NCI-H82 (cell line): ENCODE measurements at regions not wholly inside any gene's neighbourhood (a gene's known extent, or its start where the extent isn't known, plus 50 kb on each side); places are given as distances from the start of the nearest gene placed in this dataset.
"Not testable (repeated sequence)": the region's sequence is repeated elsewhere in the genome, so short reads cannot be mapped to it uniquely, and the experiment has no call there.

Experiments used
- DNase-seq: peaks from one replicate; lab custom pipeline; 2025; lab: John Stamatoyannopoulos, UW

DNA sequence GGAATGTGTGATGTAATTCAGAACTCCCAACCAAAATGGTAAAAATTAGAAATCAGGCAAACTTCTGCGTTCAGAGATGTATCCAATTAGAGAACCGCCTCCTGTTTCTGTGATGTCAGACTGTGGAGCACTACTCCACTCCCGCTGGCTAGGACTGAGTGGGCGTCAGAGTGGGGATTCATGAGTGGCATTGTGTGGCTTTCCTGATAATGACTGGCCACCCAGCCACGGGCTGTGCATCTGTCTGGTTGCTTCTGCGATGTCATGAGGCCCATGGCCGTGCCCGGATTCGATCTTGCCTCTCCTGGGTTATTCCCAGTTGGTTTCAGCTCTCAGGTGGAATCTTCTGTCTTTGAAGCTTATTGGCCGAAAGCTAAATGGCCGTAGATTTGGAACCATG is 87.1 kb upstream of the KCNA1 start:
- DNase-seq, result no peak

DNA sequence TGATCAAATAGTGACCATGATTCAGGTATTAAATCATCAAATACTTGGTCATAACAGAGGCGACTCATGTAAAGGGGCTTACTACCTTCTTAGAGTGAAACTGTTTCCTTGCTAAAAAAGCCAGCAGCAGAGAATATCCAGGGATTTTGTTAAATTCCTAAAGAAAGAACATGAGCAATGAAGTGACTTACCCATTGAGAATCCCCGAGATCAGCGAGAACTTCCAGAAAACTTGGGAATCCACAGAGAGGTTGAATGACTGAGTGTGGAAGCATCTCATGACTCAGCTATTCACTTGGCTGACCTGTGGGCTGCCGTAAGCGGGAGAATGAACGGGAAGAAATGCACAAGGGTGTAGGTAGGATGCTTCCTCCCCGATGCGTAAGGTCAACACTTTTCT is 85.3 kb upstream of the KCNA1 start:
- no peak for DNase-seq

DNA sequence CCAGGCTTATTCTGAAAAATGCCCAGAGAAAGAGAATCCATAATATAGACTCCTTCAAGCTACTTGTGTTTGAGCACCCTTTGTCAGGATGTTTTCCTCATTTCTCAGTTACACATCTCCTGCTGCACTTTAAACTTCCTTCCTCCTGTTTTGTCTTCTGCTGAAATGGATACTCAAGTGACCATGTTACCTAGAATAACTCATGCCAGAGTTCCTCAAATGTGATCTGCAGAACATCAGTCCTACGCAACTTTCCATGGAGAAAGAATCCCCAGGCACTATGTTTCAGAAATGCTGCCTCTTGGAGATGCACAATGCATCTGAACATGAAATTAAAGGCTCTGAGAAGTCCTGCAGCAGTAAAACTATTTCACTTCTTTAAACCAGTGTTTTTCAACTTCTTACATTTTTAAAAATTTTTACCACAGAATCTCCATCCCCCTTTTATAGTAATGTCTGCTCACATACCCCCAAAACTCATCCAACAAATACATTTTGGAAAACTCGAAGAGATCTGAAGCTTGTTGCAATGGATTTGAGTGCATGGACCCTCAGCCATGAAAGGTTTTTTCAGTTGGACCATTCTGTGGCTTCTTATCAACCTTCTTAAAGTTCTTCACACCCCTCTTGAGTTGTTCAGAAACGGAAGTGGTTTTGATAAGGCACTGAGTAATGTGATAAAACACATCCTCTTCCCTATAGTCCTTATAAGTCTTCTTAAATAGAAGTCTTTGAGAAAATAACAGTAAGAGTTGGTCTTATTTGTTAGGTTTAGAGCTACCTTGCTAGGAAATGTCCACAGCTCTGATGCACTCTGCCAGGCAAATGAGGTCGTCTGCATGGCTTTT is 84.5 kb upstream of the KCNA1 start:
- DNase-seq, result no peak

DNA sequence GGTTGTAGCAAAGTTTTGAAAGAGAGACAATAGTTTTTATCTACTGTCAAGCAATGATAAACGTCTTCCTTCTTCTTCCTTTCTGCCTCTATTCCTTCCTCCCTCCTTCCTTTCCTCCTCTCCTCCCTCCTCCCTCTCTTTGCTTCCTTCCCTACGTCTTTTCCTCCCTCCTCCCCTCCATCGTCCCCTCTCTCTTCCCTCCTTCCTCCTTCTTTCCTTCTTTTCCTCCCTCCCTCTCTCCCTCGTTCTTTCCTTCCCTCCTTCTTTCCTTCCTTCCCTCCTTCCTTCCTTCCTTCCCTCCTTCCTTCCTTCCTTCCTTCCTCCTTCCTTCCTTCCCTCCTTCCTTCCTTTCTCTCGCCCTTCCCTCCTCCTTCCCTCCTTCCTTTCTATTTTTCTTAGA is 82.8 kb upstream of the KCNA1 start:
- no peak for DNase-seq

DNA sequence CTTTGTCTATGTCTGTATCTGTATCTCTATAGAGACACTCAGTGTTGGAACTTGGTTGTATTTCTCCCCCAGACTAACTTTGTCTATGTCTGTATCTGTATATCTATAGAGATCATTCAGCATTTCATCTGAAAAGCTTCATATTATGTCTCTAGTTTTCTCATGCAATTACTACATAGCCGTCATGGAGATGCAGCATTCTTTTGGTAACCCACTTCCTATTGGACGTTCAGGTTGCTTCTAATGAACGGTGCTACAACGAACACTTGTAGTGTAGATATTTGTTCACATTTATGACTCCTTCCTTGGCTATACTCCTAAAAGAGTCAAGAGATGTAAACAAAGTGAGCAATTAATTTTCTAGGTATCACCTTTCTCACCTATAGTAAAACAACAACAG is 81.5 kb upstream of the KCNA1 start:
- DNase-seq, result no peak

DNA sequence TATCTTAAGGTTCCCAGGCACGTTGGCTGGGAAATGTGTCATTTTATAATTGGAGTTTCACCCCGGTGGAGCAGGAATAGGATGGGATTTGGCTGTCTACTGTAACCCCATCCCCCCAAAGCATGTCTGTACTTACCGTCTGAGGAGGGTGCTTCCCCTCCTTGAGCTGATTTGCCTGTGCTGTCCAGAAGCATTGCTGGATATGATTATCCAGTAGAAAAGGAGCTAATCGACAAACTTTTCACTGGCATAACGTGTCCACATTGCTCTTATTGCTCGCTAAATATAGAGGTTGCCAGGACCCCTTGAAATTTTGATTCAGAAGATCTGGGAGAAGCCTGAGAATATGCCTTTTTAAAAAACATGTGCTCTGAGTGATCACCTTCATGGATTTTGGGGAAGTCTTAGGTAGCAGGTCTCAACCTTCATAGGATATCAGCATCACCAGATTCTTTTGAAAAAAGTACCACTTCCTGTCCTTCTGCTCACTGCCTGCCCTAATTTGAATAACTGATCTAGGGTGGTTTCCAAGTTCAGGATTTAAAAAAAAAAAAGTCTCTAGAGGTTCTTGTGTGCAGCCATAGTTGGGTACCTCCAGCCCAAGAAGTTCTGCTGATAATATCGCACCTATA is 80.4 kb upstream of the KCNA1 start:
- no peak for DNase-seq

DNA sequence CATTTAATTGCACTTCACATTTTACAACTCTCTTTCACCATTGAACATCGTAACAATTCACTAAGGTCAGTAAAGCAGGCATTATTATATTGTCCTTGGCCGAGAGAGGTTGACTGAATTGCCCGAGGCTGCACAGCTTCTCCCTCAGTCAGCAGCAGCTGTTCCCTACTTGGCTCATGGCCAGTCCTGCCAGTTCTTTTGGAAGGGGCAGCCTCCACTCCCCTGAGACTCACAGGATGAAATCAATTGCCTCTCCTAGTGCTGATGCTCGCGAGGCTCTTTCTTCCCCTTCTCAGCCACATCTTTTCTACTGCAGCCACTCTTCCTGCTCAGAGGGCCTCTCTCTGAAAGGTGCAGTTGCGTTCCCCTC is 79.9 kb upstream of the KCNA1 start:
- DNase-seq, result peak; percentile 65

DNA sequence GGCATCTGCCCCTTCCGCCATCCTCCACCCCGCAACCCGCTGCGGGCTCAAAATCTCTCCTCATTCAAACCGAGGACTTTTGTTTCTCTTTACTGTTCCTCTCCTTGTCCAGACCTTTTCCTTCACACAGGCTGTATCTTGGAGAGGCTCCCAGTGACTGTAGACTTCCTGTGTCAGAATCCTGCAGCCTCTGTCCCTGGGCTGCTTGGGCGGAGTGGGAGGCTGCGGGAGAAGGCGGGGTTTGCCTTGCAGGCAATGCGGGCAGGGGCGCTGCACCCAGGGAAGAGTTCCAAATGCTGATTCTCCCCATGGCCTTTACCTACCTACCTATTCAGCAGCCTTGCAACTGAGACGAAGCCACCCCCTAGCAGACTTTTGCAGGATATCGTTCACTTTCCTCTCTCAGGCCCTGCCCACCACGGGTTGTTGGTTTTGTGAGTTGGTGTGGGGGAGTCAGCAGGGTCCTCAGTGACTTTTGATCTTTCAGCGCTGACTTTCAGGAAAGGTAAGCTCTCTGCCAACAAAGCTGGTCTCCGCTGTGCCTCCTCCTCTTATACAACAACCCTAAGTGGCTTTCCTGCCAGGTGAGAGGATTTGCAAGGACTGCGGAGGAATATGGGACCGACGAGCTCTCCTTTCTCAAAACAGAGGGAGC is 79.0 kb upstream of the KCNA1 start:
- no peak for DNase-seq

DNA sequence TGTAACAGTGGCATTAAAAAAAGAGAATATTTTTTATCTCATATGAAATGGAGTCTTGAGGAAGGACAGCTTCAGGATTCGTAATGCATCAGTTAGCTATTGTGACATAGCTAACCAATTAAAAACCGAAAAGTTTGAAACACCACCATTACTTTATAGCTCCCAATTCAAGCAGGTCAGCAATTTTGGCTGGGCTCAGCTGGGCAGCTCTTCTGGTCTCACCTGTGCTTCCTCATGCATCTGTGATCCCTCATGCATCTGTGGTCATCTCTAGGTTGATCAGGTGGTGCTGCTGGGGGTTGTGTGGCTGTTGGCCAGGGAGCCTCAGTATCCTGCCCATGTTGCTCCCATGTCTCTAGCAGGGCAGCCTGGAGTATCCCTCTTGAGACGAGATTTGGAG is 76.7 kb upstream of the KCNA1 start:
- no peak for DNase-seq

DNA sequence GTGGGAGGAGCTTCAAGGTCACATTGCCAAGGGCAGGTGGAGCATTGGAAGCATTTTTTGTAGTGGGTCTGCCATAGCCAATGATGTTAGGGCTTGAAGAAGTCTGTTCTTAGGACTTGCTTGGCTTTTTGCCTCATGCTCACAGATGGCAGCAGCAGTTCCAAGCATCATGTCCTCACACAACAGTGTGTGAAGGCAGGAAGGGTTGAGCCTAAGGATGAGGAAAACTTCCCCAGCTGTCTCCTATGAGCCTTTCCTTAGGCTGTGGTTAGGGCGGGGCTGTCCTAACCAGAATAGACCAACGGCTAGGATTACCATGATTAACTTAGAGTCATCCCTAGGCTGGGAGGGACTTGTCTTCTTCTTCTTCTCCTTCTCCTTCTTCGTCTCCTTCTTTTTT is 76.2 kb upstream of the KCNA1 start:
- DNase-seq, result peak; percentile 32

DNA sequence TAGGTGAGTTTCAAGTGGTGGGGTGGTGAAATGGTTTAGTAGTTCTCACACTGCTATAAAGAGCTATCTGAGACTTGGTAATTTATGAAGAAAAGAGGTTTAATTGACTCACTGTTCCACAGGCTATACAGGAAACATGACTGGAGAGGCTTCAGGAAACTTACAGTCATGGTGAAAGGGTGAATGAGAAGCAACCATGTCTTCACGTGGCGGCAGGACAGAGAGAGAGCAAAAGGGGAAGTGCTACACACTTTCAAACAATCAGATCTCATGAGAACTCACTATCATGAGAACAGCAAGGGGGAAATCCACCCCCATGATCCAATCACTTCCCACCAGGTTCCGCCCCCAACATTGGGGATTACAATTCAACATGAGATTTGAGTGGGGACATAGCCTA is 67.3 kb upstream of the KCNA1 start:
- DNase-seq, result not testable (repeated sequence)

DNA sequence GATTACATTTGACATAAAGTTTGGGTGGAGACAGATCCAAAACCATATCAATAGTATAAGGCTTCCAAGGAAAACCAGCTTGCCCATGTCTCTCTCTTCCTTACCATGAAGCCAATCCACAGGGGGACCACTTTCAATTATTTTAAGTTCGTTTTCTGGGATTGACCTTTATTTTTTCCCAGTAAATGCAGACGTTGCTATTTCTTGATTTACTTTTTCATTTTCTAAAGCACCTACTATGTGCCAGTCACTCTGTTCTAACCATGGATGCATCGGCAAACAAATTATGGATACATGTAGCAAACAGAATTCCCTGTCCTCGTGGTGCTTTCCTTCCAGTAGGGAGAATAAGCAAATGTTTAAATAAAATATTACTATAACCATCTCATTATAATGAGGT is 65.8 kb upstream of the KCNA1 start:
- no peak for DNase-seq

DNA sequence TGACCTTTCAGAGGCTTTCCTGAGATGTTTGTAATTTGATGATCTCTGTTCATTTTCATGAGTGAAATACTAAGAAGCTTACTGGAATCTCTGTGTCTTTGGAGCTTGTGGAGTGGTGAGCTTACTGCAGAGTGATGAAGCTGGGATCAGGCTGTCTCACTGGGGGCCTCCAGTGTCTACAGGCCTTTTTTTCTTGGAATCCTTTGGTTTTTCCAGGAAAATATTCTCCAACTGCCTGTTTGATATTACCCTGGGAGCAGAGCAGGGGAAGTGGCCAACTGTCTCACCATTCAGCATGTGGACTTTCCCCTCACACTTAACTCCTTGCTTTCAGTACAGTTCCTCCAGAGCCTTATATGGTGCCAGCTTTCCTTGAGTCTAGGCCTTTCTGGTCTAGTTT is 62.0 kb upstream of the KCNA1 start:
- no peak for DNase-seq

DNA sequence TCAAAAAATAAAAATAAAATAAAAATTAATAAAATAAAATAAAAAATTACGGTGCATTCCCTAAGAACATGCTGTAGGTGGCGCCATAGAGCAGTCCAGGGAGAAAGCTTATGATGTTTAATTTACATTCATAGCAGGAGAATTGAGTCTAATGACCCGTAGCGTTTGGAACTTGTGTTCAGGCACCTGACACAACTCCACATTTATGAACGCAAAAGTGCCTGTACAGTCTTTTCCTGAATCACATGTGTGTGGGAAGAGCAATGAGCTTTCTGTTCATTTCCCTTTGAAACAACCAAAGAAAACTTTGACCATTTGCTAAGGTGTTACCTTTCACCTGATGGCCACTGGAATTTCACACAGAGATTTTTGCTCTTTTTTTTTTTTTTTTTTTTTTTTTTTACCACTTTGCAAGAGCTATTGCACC is 60.6 kb upstream of the KCNA1 start:
- DNase-seq, result peak; percentile 60

DNA sequence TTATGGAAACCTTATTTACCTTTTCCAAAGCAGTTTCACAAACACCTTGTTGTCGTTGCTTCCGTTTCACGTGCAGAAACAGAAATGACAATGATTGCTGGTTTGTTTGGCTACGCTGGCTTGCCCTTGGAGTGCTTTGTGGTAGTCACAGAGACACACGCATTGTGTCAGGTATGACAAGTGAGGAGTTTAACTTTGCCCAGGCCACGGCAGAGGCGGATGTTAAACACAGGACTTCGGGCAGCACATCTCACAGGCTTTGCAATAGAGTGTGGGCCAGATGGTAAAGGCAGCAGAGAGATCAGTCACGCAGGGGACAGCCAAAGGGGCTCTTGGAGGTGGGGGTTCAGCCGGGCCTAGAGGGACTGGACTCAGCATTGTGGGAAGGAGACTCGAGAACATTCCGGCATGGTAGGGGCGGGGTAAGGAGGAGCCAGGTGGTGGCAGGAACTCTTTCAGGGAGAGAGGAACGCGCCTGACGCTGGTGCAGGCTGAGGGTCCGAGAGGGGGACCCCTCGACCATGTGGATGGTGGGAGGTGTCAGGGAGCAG is 59.8 kb upstream of the KCNA1 start:
- no peak for DNase-seq

DNA sequence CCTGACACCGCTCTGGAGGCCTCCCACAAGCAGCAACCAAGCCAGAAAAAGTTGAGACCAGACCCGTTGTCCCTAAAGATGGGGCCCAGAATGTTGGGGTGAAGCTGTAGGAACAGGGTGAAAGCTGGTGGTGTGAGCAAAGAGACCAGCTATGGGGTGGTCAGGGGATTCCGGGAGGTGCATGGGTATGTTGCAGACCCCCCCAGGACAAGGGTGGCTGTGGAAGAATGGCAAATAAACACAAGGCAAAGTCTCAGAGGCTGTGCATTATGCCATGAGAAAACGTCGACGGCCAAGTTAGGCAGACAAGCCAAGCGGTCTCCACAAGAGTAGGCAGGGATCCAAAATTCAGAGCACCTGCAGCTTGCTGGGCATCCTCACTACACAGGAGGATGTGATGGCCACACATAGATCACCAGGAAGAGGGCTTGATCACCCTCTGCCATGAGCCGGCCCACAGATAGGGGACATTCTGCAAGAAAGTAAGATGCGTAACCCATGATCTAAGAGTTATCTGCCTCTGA is 58.8 kb upstream of the KCNA1 start:
- no peak for DNase-seq

DNA sequence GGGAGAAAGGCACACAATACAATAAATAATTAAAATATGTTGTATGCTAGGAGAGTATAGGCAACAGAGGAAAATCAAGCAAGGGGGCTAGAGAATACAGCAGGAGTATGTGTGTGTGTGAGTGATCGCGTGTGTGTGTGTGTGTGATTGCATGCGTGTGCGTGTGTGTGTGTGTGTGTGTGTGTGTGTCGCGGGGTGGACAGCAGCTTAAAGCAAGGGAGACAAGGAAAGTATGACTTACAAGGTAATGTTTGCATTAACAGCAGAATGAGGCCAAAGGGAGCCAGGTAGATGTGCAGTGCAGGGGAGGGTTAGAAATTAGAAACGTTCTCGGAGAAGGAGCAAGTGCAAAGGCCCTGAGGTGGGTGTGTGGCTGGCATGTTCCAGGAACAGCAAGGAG is 57.4 kb upstream of the KCNA1 start:
- DNase-seq, result no peak

DNA sequence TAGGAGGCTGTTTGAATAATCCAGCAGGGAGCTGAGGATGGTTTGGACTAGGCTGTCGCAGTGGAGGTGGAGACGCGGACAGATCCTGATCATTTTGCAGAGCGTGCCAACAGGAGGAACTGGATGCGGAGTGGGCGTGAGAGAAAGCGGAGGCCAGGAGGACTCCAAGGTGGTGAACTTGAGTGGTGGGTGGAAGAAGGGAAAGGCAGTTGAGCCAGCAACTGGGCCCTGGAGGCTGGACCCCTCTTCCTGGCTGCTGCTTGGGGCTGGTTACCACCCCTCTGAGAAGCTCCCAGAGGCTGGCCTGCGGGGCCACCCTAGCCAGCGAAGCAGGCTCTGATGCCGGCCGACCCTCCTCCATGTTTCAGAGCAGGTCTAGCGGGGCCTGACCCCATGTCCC is 56.8 kb upstream of the KCNA1 start:
- no peak for DNase-seq

DNA sequence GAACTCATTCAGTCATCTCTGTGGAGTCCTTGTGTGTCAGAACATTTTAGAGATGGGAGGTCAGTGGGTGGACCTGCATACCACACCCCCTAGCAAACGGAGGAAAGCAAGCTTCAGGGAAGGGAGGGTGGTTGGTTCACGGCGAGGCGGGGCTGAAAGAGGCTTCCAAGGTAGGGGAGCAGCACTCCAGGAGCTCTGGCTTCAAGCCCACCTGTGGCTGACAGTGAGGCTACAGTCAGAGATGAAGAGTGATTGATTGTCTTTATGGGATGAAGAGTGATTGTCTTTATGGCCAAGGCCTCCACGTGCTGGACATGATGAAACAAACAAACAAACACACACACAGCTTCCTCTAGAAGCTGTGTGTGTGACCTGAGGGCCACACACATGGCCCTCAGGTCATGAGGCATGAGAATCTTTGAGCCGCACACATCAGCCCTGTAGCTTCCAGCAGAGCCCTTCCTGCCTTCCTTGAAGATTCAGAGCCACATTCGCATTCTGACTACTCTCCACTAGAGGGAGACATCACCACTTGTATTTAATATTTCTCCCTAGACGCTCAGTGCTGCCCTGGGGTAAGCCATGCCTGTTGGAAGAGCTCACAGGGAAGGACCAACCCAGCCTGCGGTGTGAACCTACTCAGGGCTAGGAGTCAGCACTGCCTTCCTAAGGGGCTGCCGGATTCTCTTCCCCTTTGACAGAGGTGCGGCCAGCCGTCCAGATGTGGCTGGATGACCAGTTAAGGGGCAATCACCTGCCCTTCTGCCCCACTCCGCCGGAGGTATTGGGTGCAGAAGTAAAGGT is 54.4 kb upstream of the KCNA1 start:
- peak; percentile 93 for DNase-seq

DNA sequence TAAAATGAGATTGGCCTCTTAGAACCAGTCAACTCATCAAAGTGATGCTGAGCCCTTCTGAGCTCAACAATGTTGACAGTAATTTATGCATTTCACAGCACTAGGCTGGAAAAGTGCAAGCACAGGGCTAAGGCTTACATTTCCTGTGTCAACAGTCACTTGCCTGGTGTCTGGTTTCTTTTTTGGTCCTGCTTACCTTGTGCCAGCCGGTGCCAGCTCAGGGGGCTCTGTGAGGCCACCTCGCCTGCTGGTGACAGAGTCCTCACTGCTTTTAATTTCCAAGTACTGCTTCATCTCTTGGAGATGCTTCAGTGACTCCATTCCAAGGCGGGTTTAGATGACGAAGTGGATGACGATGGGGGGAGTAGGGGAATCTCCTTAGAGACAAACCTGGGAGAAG is 53.1 kb upstream of the KCNA1 start:
- DNase-seq, result no peak

DNA sequence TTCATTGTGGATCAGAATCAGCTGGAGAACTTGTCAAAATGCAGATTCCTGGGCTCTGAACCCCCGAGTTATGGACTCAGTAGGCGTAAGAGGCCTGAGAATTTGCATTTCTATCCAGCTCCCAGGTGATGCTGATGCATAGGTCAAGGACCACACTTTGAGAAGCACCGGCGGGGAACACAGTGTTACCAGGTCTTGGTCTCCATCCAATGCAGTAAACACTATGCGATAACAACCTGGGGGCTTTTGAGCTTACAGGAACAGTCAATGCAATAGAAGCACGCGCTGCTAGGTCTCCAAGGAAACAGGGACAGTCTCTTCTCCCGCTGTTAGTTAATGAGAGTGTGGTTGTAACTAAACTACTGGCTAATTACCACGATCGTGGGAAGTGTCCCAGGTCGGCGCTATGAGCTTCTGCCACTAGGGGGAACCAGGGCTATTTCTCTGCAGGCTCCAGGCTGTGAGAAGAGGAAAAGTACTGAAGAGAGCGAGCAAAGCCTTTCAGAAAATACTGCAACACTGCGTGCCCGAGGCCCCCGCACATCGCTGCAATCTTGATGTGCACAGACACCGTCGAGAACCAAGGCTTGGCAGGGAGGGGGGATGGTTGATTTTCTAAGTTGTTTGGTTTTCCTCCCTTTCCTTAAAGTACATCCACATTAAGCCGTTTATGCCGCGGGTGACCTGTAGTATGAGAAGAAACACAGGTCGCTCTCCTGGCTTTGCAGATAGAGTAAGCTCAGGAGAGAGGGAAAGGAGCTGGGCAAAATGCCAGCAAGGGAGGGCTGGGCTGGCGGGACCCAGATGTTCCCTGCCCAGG is 52.0 kb upstream of the KCNA1 start:
- DNase-seq, result peak; percentile 88
